ENCODE measurements at regions not wholly inside any gene's neighbourhood (a gene's known extent, or its start where the extent isn't known, plus 50 kb on each side); places are given as distances from the start of the nearest gene placed in this dataset.
A peak's percentile ranks its signal among the peaks of the same experiment; 100 is the strongest.
"Not testable (repeated sequence)": the region's sequence is repeated elsewhere in the genome, so short reads cannot be mapped to it uniquely, and the experiment has no call there.

DNA sequence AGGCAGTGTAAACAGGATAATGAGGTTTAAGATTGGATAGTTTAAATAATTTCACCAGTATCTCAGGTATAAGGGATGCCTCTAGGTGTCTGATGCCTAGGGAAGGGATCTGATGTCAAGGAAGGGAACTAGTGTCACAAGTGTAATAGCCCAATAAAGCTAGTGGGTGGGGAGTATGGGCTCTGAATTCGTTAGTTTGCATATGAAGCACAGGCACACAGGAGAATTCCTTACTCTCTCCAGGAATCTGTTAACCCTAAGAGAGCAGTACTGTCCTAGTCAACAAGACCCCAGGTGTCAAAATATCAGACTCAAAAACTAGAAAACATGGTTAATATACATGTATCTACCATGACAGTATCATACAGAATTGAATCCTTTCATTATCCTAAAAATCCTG is 352.5 kb upstream of the CYLC2 start:
- no peak for FAIRE-seq
- no peak for DNase-seq (ENCODE audit: insufficient read length, low spot score)
- TF ChIP-seq POLR2A (IDR thresholded peaks at IDR 0.05; ENCODE audit: low read depth, low read length) = no peak

DNA sequence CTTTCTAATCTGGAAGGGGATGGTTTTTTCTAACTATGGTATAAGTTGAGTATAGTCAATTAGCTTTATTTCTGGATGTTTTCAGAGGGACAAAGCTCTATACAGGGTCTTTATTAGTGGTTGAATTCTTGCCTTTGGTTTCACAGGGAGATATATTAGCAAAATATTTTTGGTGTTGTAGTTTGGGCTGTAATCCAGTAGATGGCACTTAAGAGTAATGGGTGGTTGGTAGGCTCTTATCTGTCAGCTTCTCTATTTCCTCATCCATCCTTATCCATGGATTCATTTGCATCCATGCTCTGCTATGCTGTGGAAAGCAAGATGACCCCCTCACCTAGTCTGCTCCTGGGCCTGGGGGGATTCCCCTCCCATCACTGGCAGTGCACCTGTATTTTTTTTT is 363.6 kb upstream of the CYLC2 start:
- no peak for TF ChIP-seq POLR2A (IDR thresholded peaks at IDR 0.05; ENCODE audit: low read depth, low read length)
- FAIRE-seq = peak; percentile 89
- DNase-seq (ENCODE audit: insufficient read length, low spot score) = no peak

DNA sequence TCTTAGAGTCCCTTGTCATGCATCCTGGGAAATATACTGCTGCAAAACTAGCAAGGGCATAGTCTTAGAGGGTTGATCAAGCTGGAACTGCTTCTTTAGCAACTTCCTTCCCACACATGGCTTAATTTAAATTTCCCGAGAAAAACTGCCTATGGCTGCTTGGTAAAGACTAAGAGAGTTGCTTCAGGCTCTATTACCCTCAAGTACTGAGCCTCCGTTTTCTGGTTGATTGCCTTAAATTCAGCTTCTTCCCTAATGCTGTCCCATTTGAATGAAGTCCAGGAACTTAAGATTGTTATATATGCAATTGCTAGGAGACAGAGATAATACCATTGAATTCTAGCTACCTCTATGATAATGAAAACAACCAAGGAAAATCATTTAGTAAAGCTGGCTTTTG is 385.7 kb upstream of the CYLC2 start:
- FAIRE-seq = peak; percentile 65
- no peak for TF ChIP-seq POLR2A (IDR thresholded peaks at IDR 0.05; ENCODE audit: low read depth, low read length)
- DNase-seq (ENCODE audit: insufficient read length, low spot score) = no peak

- FAIRE-seq; DNase-seq (ENCODE audit: insufficient read length, low spot score): not testable (repeated sequence)
These were observed 391.6 kb upstream of the CYLC2 start for GRCh38 chr9:102603198-102604195.

- FAIRE-seq (no peak), DNase-seq (ENCODE audit: insufficient read length, low spot score) (no peak)
- no peak for TF ChIP-seq POLR2A (IDR thresholded peaks at IDR 0.05; ENCODE audit: low read depth, low read length)
These were observed 400.9 kb upstream of the CYLC2 start for GRCh38 chr9:102594241-102594640.

GRCh38 chr9:102587281-102587680 is 407.9 kb upstream of the CYLC2 start:
- FAIRE-seq = peak; percentile 55

DNA sequence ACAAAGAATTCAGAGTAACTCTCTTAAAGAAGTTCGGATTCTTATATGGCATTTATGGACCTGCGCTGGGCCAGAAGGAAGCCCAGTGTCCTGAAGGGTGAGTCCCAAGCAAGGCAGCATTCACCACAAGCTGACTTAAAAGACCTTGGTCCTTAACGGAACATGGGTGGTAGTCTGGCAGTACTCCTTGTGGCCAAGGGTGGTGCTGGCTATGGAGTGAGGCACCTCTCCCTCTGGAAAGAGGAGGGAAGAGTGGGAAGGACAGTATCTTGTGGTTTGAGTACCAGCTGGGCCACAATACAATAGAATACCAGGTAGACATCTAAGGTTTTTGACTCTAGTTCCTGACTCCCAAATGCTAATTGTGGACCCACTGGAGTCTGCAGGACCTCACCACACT is 425.7 kb upstream of the CYLC2 start:
- FAIRE-seq (no peak), DNase-seq (ENCODE audit: insufficient read length, low spot score) (no peak)
- TF ChIP-seq POLR2A (IDR thresholded peaks at IDR 0.05; ENCODE audit: low read depth, low read length) = no peak

More at GRCh38 chr9:102587281-102587680, 407.9 kb upstream of the CYLC2 start:
- DNase-seq (ENCODE audit: insufficient read length, low spot score) = no peak
- no peak for TF ChIP-seq POLR2A (IDR thresholded peaks at IDR 0.05; ENCODE audit: low read depth, low read length)

DNA sequence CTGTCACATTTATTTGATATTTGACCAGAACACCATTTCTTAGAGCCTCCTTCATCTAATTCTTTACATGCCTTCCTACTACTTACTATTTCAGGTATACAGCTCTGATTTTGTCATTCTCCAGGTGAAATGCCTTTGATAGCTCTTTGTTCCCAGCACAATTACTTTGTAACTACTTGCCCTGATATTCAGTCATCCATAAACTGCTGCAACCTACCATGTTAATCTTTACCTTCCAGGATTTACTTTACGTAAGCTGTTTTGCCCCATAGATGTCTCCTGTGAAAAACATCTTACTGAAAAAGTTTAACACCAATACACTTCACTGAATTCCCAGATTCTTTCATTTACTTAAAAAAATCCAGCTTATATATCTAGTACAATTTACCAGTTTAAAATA is 443.8 kb upstream of the CYLC2 start:
- DNase-seq (ENCODE audit: insufficient read length, low spot score) (no peak), FAIRE-seq (no peak)
- TF ChIP-seq POLR2A (IDR thresholded peaks at IDR 0.05; ENCODE audit: low read depth, low read length) = no peak

DNA sequence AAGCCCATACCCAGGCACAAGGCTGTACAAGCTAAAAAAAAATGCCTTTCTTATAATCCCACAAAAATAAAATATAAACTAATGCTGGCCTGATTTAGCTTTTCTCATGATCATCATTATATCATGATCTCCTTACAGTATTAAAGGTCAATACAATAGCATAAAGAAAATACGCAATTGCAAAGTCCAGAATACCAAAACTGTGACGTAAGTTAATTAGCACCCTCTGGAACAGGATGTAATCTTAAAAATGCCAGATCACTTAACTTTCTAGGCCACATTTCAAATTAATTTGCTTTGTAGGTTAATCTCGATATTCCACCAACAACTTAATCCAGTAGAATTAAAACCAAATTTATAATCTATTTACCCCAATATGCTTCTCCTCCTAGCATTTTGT is 444.2 kb upstream of the CYLC2 start:
- FAIRE-seq (no peak), DNase-seq (ENCODE audit: insufficient read length, low spot score) (no peak)
- TF ChIP-seq POLR2A (IDR thresholded peaks at IDR 0.05; ENCODE audit: low read depth, low read length) = no peak

DNA sequence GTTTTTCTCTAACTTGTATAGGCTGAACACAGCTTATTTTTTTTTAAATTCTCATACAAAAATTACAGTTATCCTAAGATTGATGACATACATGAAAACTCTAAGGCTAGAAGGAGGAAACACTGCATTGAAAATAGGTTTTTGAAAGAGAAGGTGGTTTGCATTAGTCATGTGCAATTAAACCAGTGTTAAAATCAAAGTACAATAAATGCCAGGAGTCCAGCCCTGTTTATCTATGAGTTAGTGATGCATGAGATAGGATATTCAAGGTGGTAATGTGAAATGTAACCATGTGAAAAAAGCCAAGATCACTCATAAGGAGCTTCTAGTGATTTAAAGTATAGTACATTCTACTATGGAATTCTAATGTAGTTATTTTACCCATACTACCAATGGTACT is 444.9 kb upstream of the CYLC2 start:
- TF ChIP-seq POLR2A (IDR thresholded peaks at IDR 0.05; ENCODE audit: low read depth, low read length) = no peak
- no peak for FAIRE-seq
- no peak for DNase-seq (ENCODE audit: insufficient read length, low spot score)

DNA sequence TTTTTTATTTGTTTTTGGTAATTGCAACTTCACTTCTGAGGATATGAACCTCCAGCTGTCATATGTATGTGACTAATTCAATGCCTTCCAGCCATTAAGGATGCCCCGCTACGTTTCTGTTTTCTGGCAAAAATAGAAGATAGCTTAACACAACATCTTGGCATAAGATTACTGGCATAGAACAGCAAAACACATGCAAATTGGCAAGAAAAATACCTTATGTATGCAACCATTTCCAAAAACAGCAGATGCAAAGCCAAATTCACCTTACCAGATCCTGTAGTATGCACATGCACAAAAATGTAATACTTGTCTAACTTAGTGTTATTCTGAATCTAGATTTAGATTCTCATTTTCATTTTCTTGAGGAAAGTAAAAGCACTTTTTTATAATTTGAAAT is 461.1 kb upstream of the CYLC2 start:
- FAIRE-seq = no peak
- no peak for DNase-seq (ENCODE audit: insufficient read length, low spot score)
- TF ChIP-seq POLR2A (IDR thresholded peaks at IDR 0.05; ENCODE audit: low read depth, low read length) = no peak

- FAIRE-seq (peak; percentile 62), DNase-seq (ENCODE audit: insufficient read length, low spot score) (no peak)
- TF ChIP-seq POLR2A (IDR thresholded peaks at IDR 0.05; ENCODE audit: low read depth, low read length) = no peak
These were observed 473.9 kb upstream of the CYLC2 start for GRCh38 chr9:102521097-102521755.

DNA sequence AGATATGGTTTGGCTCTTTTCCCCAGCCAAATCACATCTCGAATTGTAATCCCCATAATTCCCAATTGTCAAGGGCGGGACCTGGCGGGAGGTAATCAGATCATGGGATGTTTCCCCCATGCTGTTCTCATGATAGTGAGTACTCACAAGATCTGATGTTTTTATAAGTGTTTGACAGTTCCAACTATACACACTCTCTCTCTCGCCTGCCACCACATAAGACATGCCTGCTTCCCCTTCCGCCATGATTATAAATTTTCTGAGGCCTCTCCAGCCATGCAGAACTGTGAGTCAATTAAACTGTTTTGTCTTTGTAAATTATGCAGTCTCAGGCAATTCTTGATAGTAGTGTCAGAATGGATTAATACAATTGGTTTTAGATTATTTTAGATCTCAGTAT is 475.7 kb upstream of the CYLC2 start:
- no peak for DNase-seq (ENCODE audit: insufficient read length, low spot score)
- no peak for TF ChIP-seq POLR2A (IDR thresholded peaks at IDR 0.05; ENCODE audit: low read depth, low read length)
- FAIRE-seq = no peak

- no peak for TF ChIP-seq POLR2A (IDR thresholded peaks at IDR 0.05; ENCODE audit: low read depth, low read length)
- FAIRE-seq = no peak
- DNase-seq (ENCODE audit: insufficient read length, low spot score) = no peak
These were observed 476.8 kb upstream of the CYLC2 start for GRCh38 chr9:102518324-102518723.

DNA sequence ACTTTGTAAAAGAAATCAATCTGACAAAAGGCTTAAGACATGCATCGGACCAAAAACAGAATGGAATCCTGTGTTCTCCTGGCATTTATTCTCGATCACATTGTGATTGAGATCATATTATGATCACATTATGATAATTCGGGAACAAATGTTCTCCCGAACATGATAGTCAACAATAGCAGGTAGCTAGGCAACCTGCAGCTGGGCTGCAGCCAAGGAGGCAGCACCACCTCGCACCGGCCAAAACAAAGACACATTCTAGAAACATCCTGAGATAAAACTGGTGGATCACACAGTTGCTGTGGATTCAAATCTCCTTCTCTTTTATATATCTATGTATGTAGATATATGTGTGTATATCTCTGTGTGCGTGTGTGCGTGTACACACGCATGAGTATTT is 480.6 kb upstream of the CYLC2 start:
- no peak for TF ChIP-seq POLR2A (IDR thresholded peaks at IDR 0.05; ENCODE audit: low read depth, low read length)
- FAIRE-seq = no peak
- no peak for DNase-seq (ENCODE audit: insufficient read length, low spot score)

Data from H54 (cell line).